GM19438 (cell line): ENCODE measurements at regions not wholly inside any gene's neighbourhood (a gene's known extent, or its start where the extent isn't known, plus 50 kb on each side); places are given as distances from the start of the nearest gene placed in this dataset.

Experiments
- ATAC-seq: cut with Tn5 transposase; IDR thresholded peaks from one replicate; pipeline ENCODE4 v1.9.1; 2021; ENCODE audit warnings: low read depth; ENCODE audit not compliant: unreplicated experiment

GRCh38 chr2:18156421-18156820 lies 278.0 kb downstream of the KCNS3 start:
- ATAC-seq = no peak

GRCh38 chr2:18156002-18156401 lies 277.5 kb downstream of the KCNS3 start:
- no peak for ATAC-seq

- no peak for ATAC-seq
These were observed 276.3 kb downstream of the KCNS3 start for GRCh38 chr2:18154812-18155211.

GRCh38 chr2:18154259-18154658 lies 275.8 kb downstream of the KCNS3 start:
- ATAC-seq = no peak

- no peak for ATAC-seq
These were observed 275.3 kb downstream of the KCNS3 start for GRCh38 chr2:18153741-18154140.

GRCh38 chr2:18151237-18151636 lies 272.8 kb downstream of the KCNS3 start:
- ATAC-seq = no peak

- peak; percentile 66 for ATAC-seq
These were observed 271.3 kb downstream of the KCNS3 start for GRCh38 chr2:18149660-18150246.

- no peak for ATAC-seq
These were observed 258.5 kb downstream of the KCNS3 start for GRCh38 chr2:18136881-18137475.

- ATAC-seq = no peak
These were observed 254.8 kb downstream of the KCNS3 start for GRCh38 chr2:18133310-18133709.

GRCh38 chr2:18132697-18133096 lies 254.2 kb downstream of the KCNS3 start:
- no peak for ATAC-seq

GRCh38 chr2:18131761-18132160 lies 253.3 kb downstream of the KCNS3 start:
- no peak for ATAC-seq

- ATAC-seq = no peak
These were observed 250.9 kb downstream of the KCNS3 start for GRCh38 chr2:18129348-18129747.

- no peak for ATAC-seq
These were observed 246.8 kb downstream of the KCNS3 start for GRCh38 chr2:18125303-18125702.

- ATAC-seq = no peak
These were observed 245.8 kb downstream of the KCNS3 start for GRCh38 chr2:18124116-18124835.

- no peak for ATAC-seq
These were observed 245.1 kb downstream of the KCNS3 start for GRCh38 chr2:18123577-18123976.

GRCh38 chr2:18123211-18123570 lies 244.7 kb downstream of the KCNS3 start:
- no peak for ATAC-seq

- no peak for ATAC-seq
These were observed 244.2 kb downstream of the KCNS3 start for GRCh38 chr2:18122544-18123210.

GRCh38 chr2:18119883-18120282 lies 241.4 kb downstream of the KCNS3 start:
- no peak for ATAC-seq

GRCh38 chr2:18118703-18119102 lies 240.2 kb downstream of the KCNS3 start:
- ATAC-seq = no peak

GRCh38 chr2:18117592-18117991 lies 239.1 kb downstream of the KCNS3 start:
- peak; percentile 95 for ATAC-seq

GRCh38 chr2:18110222-18110621 lies 231.8 kb downstream of the KCNS3 start:
- no peak for ATAC-seq

GRCh38 chr2:18106841-18107240 lies 228.4 kb downstream of the KCNS3 start:
- ATAC-seq = no peak
